HG03565 (cell line): ENCODE measurements at regions not wholly inside any gene's neighbourhood (a gene's known extent, or its start where the extent isn't known, plus 50 kb on each side); places are given as distances from the start of the nearest gene placed in this dataset.

Experiments
- ATAC-seq: cut with Tn5 transposase; IDR thresholded peaks from one replicate; pipeline ENCODE4 v1.9.1; 2021; ENCODE audit warnings: mild to moderate bottlenecking, moderate library complexity; ENCODE audit not compliant: unreplicated experiment

- ATAC-seq: no peak
Measured at GRCh38 chr4:127579821-127580220, 52.9 kb upstream of the INTU start.

- no peak for ATAC-seq
Measured at GRCh38 chr4:127580300-127580699, 52.5 kb upstream of the INTU start.

GRCh38 chr4:127580891-127581290 lies 51.9 kb upstream of the INTU start:
- no peak for ATAC-seq
